Hepatocyte (in vitro differentiated cells): ENCODE measurements at regions not wholly inside any gene's neighbourhood (a gene's known extent, or its start where the extent isn't known, plus 50 kb on each side); places are given as distances from the start of the nearest gene placed in this dataset.

ENCODE experiments used
- EZH2phosphoT487 ChIP-seq: fragments of 200-600 bp; sonication (generic); IDR thresholded peaks from one replicate; pipeline ENCODE4 v1.6.1; 2018; ENCODE audit warnings: antibody characterized with exemption, mild to moderate bottlenecking, low read depth, moderate library complexity; ENCODE audit not compliant: unreplicated experiment, severe bottlenecking
- TF ChIP-seq, protein P1 (sequence below): fragments of 200-600 bp; sonication (generic); IDR thresholded peaks from 2 replicates; pipeline ENCODE4 v1.5.1; 2016; ENCODE audit warnings: antibody characterized with exemption, mild to moderate bottlenecking; ENCODE audit not compliant: poor library complexity

DNA sequence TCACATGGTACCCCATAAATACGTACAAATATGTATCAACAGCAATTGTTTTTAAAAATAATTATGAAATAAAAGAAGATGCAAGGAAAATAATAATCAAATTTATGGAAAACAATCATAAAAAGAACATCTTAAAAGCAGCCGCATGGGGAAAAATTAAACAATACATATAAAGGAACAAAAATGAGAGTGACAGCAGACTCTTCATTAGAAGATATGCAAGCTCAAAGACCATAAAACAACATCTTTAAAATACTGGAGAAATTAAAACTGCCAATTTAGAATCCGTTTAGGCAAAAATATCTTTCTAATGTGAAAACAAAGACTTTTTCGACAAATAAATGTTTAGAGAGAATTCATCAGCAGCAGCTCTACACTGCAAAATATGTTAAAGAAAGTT is 190.6 kb upstream of the C11orf58 start:
- TF ChIP-seq, protein P1, sequence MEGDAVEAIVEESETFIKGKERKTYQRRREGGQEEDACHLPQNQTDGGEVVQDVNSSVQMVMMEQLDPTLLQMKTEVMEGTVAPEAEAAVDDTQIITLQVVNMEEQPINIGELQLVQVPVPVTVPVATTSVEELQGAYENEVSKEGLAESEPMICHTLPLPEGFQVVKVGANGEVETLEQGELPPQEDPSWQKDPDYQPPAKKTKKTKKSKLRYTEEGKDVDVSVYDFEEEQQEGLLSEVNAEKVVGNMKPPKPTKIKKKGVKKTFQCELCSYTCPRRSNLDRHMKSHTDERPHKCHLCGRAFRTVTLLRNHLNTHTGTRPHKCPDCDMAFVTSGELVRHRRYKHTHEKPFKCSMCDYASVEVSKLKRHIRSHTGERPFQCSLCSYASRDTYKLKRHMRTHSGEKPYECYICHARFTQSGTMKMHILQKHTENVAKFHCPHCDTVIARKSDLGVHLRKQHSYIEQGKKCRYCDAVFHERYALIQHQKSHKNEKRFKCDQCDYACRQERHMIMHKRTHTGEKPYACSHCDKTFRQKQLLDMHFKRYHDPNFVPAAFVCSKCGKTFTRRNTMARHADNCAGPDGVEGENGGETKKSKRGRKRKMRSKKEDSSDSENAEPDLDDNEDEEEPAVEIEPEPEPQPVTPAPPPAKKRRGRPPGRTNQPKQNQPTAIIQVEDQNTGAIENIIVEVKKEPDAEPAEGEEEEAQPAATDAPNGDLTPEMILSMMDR = no peak
- TF ChIP-seq EZH2phosphoT487 = no peak
